GM13976 (cell line): ENCODE measurements at regions not wholly inside any gene's neighbourhood (a gene's known extent, or its start where the extent isn't known, plus 50 kb on each side); places are given as distances from the start of the nearest gene placed in this dataset.

Experiments
- DNase-seq: peaks from one replicate; pipeline ENCODE4 v3.0.0; 2012; ENCODE audit warnings: low spot score
- in situ Hi-C: fragments of 300-500 bp; cut with MboI; formaldehyde crosslinking; loops from one replicate; pipeline ENCODE4 v1.12.0; 2022; ENCODE audit warnings: low sequenced_read_pairs, mixed read lengths, inconsistent platforms; ENCODE audit not compliant: unreplicated experiment
- TF ChIP-seq, protein P1 (sequence below): IDR thresholded peaks from 2 replicates; pipeline ENCODE4 v1.5.1; 2012; ENCODE audit warnings: borderline replicate concordance, mild to moderate bottlenecking; ENCODE audit not compliant: insufficient read depth; ENCODE audit errors: extremely low read depth, missing control alignments, control extremely low read depth

DNA sequence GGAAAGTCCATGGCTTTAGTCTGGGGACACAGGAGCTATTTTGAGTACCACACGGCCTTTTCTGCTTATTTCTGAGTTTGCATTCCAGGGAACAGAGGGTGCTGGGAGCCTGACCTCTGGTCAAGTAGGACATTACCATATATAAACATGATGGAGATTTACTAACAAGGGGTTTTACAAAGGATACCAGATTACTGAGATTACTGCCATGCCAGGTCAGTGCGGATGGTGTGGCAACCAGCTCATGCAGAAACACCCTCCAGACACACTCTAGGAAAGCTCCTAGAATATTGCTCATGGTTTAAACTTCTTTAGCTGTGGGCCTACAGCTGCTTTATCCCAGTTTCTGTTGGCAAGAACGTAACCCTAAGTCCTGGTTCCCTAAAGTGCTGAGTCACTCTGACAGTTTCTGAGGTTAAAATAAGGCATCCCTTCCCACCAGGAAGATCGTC, 54.3 kb upstream of the AGTR1 start:
- in situ Hi-C loops = no loop called here
- TF ChIP-seq, protein P1, sequence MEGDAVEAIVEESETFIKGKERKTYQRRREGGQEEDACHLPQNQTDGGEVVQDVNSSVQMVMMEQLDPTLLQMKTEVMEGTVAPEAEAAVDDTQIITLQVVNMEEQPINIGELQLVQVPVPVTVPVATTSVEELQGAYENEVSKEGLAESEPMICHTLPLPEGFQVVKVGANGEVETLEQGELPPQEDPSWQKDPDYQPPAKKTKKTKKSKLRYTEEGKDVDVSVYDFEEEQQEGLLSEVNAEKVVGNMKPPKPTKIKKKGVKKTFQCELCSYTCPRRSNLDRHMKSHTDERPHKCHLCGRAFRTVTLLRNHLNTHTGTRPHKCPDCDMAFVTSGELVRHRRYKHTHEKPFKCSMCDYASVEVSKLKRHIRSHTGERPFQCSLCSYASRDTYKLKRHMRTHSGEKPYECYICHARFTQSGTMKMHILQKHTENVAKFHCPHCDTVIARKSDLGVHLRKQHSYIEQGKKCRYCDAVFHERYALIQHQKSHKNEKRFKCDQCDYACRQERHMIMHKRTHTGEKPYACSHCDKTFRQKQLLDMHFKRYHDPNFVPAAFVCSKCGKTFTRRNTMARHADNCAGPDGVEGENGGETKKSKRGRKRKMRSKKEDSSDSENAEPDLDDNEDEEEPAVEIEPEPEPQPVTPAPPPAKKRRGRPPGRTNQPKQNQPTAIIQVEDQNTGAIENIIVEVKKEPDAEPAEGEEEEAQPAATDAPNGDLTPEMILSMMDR = no peak
- DNase-seq = no peak

DNA sequence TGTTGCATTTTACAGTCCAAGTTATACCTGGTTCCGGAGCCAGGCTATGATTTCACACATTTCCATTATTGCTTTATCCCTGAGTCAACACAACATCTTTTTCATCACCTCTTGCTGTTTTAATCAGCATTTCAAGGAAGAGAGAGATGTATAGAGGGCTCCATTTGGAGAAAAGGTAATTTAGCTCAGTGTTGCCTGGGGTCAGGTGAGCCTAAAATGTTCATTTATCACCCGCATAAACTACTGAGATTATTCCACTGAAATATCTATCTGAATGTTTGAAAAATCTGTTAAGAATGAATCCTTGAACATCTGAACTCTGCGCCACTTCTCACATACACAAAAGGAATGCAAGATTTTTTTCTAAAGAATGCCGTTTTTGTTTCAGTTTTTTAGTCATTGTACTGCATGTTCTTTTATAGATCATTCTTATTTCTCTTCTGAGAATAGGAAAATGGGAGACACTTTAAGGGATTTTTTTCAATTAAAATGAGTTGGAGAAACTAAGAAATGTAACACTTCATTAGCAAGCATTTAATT, 51.5 kb upstream of the AGTR1 start:
- DNase-seq = no peak
- TF ChIP-seq, protein P1 = no peak
- in situ Hi-C loops = no loop called here
